ENCODE measurements at regions not wholly inside any gene's neighbourhood (a gene's known extent, or its start where the extent isn't known, plus 50 kb on each side); places are given as distances from the start of the nearest gene placed in this dataset.

- TF ChIP-seq CTCF (IDR thresholded peaks at IDR 0.05; ENCODE audit: low read length) (no peak), EZH2phosphoT487 (IDR thresholded peaks at IDR 0.05; ENCODE audit: low read length) (no peak), EZH2 (optimal IDR thresholded peaks at IDR 0.05; ENCODE audit: low read depth, low read length) (no peak)
Measured at GRCh38 chr19:20422216-20423205, 143.1 kb downstream of the ZNF737 start.

All from MM.1S (cell line).